8988T (cell line): ENCODE measurements at regions not wholly inside any gene's neighbourhood (a gene's known extent, or its start where the extent isn't known, plus 50 kb on each side); places are given as distances from the start of the nearest gene placed in this dataset.

Experiments
- DNase-seq: peaks from one replicate; pipeline ENCODE4 v3.0.0; 2011

DNA sequence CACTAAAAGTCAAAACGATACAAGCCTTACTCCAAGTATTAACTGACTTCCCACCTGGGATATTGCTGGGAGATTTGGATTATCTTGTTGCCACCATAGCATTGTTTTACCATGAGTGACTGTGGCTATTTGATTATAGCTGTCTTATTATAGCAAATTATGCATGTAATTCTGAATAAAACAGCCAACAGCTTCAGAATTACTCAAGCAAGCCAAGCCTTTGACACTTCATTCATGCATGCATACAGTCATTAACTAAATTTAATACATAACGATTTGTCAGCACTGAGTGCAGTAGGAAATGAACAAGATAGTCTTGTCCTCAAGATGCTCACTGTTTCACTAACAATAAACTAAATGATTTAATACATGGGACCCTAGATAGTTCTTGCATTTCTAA, 133.0 kb upstream of the FRMD6 start:
- no peak for DNase-seq

- DNase-seq = no peak
Measured at GRCh38 chr14:51520087-51520486, 131.6 kb upstream of the FRMD6 start.

GRCh38 chr14:51521764-51522163, 129.9 kb upstream of the FRMD6 start:
- DNase-seq = no peak

GRCh38 chr14:51523243-51523642, 128.5 kb upstream of the FRMD6 start:
- no peak for DNase-seq

- DNase-seq = no peak
Measured at GRCh38 chr14:51525739-51526138, 126.0 kb upstream of the FRMD6 start.

GRCh38 chr14:51527073-51527472, 124.6 kb upstream of the FRMD6 start:
- DNase-seq = no peak

DNA sequence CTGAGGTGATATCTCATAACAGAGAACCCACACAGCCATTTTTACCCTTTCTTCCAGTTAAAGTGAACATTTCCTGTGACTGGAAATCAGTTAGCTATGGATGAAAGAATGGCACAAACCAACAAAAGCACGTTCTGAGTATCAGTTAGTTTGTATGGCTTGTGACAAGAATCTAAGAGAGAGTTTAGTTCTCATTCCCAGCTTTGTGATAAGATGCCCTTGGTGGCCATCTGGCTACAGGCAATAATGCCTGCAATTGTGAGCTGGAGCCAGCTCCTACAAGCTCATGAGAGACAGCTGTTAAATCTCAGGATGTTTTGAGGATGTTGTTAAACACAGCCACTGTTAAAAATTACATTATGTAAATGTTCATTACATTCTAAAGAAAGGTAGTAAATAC, 122.0 kb upstream of the FRMD6 start:
- DNase-seq = no peak

- DNase-seq = no peak
Measured at GRCh38 chr14:51533160-51533559, 118.5 kb upstream of the FRMD6 start.

GRCh38 chr14:51533872-51534553, 117.7 kb upstream of the FRMD6 start:
- no peak for DNase-seq

- DNase-seq = no peak
Measured at GRCh38 chr14:51534610-51535011, 117.1 kb upstream of the FRMD6 start.

GRCh38 chr14:51535443-51536044, 116.2 kb upstream of the FRMD6 start:
- no peak for DNase-seq

GRCh38 chr14:51538973-51539372, 112.7 kb upstream of the FRMD6 start:
- no peak for DNase-seq

GRCh38 chr14:51539571-51540037, 112.1 kb upstream of the FRMD6 start:
- DNase-seq = peak; percentile 17

DNA sequence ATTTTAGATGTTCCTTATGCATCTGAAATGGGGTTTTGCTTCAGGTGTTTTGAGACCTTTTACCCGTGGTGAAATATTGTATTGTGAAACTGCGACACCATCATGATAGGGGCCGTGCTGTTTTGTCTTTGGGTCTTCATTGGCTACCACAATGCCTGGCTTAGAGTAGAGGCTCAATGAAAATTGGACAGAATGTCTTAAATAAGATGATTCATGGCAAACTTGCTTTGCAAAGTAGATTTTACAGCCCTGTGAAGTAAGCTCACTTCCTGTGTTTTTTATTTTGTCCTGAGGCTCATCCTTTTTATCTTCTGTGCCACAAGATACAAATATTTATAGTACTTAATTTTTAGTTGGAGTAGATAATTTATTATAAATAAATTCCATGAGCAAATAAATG, 111.3 kb upstream of the FRMD6 start:
- no peak for DNase-seq

DNA sequence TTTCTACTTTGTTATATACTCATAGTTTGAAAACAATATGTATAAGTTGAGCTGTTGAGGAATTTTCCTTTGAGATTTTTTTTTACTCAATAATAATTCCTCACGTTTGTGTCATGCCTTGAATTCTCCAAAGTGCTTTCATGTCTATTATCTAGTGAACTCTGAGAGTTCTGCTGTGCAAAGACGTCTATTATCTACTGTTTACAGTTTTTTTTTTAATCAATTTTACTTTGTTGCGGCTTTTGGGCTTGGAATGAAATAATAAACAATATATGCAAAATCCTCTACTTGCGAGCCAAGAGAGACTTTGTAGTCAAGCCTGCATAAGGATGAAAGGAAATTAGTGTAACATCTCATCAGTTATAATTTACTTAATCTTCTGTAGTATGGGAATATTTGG, 107.2 kb upstream of the FRMD6 start:
- no peak for DNase-seq

DNA sequence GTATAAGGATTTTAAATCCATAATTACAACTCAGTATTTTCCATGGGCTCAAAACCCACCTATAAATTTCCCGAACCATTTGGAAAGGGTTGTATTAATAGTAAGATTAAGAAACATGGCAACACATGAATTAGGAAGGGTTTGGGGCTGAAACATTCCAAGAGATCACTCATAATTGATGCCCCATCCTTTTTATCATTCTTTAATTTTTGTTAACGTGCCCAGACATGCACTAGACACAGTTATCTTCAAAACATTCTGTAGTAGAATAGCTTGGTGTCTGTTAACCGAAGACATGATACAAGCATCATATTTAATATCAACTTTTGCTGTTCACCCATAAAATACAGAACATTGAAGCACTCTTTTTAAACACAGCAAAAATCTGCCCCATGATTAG, 106.8 kb upstream of the FRMD6 start:
- DNase-seq = no peak

DNA sequence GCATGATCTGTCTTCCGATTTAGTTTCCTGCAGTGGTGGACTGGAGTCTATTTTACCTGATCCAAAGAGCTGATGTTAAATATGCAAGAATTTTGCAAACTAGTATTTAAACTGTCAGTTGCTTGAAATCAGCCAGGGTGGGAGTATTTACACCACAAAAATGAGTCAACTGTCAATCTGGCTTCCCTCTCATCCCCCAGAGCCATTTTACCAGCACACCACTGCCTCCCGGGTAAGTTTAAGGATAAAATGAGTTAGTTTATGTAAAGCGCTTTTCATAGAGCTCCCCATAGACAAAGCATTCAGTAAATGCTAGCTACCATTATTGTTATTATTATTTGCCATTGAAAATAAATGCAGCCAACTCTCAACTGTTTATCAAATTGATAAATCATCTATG, 106.3 kb upstream of the FRMD6 start:
- no peak for DNase-seq

DNA sequence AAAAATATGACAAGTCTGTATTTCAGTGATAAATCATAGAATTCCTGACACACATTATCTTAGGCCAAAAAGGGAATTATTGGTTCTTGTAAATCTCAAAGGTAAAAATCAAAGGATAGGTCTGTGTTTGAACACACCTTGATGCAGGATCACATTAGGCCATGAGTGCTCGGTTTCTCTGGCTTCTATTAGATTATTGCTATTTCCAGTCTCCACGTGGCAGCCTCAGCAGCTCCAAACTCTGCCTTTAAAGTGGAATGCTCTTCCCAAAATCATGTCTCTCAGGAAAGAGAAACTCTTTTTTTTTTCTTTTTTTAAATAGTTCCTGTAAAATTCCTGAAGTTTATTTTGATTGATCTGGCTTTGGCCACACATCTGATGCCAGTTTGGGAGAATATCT, 105.6 kb upstream of the FRMD6 start:
- no peak for DNase-seq

DNA sequence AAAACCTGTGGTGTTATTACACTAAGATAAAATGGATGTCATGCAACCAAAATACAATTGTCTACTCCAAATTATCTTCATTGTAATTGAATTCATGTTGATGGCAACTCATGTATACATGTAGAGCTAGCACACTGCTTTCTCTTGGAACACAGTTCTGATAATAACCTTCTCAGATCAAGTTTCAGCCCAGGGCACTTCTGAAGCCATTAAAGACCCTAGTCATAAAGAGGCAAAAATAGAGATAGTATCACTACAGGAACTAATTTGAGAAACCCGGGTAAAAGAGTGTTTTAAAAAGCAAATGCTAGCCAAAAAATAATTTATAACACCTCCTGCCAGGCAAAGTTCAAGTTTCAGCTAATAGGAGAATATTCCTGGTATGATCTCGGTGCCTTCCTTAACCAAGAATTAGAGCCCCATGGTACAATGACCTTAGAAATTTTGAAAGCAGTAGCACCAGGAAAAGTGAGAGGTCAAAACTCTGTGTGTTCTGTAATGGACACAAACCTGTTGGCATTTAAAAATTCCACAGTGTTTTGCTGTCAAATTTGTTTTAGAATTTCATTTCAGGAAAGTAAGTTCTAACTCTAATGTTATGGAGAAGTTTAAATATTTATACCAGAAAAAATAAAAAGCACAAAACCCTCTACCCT, 105.0 kb upstream of the FRMD6 start:
- DNase-seq = no peak

DNA sequence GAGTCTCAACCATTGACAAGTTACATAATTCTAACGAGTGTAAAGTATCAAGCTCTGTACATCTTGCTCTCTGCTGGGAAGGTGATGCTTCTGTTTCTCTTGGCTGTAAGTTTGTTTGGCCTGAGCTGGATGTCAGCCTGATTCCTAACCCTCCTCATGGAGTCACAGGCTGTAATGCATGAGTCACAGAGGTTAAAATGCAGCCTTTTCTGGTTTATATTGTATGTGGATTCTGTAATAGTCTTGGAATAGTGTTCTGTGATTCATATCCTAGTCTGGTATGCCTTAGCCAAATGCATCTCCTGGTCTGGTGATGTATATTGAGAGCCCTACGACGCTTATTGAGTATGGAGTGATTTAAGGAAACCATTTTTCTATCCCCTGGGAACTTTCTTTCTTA, 104.5 kb upstream of the FRMD6 start:
- peak; percentile 20 for DNase-seq

- no peak for DNase-seq
Measured at GRCh38 chr14:51547701-51548100, 104.0 kb upstream of the FRMD6 start.

- DNase-seq = no peak
Measured at GRCh38 chr14:51548187-51548586, 103.5 kb upstream of the FRMD6 start.

DNA sequence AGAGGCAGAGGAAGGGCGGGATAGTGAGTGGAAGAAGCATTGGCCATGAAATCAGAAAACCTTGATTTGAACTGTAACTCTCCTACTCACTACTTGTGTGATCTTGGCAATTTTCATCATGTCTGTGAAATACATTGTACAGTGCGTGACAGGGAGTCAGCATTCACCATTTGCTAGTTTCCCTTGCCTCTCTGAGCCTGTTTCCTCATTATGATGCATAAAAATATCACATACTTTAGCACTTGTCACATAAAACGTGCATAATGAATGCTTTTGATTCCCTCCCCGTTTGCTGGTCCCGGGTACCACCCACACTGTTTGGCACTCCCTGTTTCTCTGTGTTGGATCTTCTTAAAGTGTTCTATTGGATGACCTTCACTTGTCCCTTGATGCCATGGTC, 101.1 kb upstream of the FRMD6 start:
- DNase-seq = no peak

DNA sequence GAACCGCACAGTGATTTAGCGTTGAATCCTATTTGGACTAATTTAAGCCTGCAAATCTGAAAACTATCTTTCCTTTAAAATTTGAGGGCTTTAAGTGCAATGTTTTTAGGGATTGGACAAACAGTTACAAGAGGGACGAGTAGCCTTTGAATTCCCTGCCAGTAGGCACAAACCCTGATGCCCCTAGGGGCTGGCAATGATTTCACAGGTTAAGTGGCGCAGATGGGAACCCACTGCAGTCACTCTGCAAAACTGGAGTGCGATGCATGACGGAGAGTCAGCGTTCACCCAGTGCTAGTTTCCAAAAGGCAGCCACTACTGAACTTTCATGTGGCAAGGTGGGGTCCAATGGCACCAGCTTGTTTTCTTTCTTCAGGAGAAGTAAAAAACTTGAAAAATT, 99.4 kb upstream of the FRMD6 start:
- DNase-seq = peak; percentile 30
